Left colon (tissue), 2 donors: ENCODE measurements at regions not wholly inside any gene's neighbourhood (a gene's known extent, or its start where the extent isn't known, plus 50 kb on each side); places are given as distances from the start of the nearest gene placed in this dataset.

Experiments used
- ATAC-seq: fragments of 200-7000 bp; cut with Tn5 transposase; one replicate; pipeline ENCODE4 v1.9.1; 2020; ENCODE audit warnings: mild to moderate bottlenecking, moderate library complexity
- DNase-seq, 2 donors: peaks; one replicate each; pipeline ENCODE4 v3.0.0-alpha.2; 2020
- intact Hi-C, 2 donors: fragments of 100-400 bp; cut with DNase I in 1 of 2; cut with micrococcal nuclease in 1 of 2; formaldehyde crosslinking; loops; one replicate each; pipeline versions ENCODE4 v1.11.2 to v1.14.0; 2022; cut with DNase I, micrococcal nuclease
- donor health status: DM: no; HTN: no; CAD: no.
- donor health status: DM: yes; HTN: yes; CAD: no.

DNA sequence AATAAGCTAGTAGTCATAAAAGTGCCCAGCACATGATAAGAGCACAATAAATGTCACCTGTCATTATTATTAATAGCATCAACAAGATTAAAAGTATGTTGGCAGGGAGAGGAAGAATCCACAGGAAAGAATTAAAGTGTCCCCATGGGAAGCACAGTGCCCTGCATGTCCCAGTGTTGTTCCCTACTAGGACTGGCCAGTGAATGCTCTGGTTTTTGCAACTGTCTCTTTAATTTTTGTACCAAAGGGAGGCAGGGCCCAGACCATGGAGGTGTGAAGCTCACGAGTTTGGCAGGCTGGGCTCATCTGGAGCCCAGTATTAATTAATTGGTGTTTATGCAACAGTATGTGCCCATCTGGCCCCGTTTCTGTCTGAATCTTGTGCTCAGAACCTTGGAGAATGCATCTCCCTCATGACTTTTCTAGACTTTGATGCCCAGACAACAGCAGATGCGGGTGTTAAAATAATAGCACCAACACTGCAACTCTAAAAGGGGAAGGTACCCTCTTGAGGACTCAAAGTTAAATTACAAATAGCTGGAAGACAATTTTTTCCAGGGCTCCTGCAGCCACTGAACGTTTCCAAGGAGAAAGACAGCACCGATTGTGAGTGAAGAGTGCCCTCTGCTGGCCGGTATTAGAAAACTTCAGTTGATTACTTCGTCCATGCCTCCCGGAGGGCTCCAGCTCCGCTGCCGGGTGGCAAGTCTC, 71.9 kb upstream of the SPATA12 start:
- DNase-seq (peak; percentile 71 to 79), ATAC-seq (peak; percentile 55)
- intact Hi-C loops: loop anchor here (2.0 to 5.0 kb wide), 2 partner anchors 286 kb away; no protein-coding TSS in a partner anchor

- DNase-seq (no peak), ATAC-seq (no peak)
- intact Hi-C loops: loop anchor here in 1 of 2 donors (5.0 kb wide), 1 partner anchor 285 kb away; no protein-coding TSS in a partner anchor
These were observed 73.1 kb upstream of the SPATA12 start for GRCh38 chr3:56987238-56987895.

- ATAC-seq (no peak), DNase-seq (no peak)
- intact Hi-C loops: loop anchor here in 1 of 2 donors (5.0 kb wide), 1 partner anchor 284 kb away; no protein-coding TSS in a partner anchor
These were observed 74.1 kb upstream of the SPATA12 start for GRCh38 chr3:56986347-56986746.

DNA sequence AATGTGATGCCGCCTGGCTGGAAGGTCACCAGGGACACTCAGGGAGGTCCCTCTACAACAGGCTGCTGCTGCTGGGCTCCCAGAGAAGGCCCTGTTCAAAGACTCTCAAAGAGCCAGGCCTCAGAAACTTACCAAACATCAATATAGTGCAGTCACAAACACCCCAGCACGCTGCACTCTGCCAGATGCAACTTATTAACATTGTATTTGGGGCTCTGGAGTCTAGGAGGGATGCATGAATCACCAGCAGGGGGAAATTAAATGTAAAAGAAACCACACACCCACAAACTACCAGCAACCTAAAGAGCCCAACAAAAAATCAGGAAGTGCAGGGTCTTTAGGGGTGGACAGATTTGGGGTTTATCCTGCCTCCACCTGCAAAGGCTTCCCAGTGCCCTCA, 74.6 kb upstream of the SPATA12 start:
- ATAC-seq (no peak), DNase-seq (no peak)
- intact Hi-C loops: loop anchor here in 1 of 2 donors (5.0 kb wide), 1 partner anchor 284 kb away; no protein-coding TSS in a partner anchor

DNA sequence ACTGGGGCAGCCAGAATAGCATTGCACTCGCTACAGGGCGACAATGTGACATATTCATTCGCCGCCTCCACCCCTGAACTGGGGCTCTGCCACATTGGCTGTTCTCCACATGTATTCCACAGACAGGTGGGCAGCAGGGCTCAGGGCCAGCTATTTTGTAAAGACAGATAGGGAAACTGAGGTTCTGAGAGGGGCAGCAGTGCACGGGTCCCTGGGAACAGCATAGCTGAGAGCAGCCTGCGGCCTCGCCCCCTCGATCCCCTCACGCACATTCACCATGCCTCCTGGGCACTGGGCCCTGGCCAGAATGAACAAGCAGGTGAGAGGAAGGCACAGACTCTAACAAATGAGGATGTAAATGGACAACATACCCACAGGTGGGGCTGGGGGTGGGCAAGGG, 75.0 kb upstream of the SPATA12 start:
- ATAC-seq (no peak), DNase-seq (no peak)
- intact Hi-C loops: loop anchor here in 1 of 2 donors (5.0 kb wide), 1 partner anchor 283 kb away; no protein-coding TSS in a partner anchor

DNA sequence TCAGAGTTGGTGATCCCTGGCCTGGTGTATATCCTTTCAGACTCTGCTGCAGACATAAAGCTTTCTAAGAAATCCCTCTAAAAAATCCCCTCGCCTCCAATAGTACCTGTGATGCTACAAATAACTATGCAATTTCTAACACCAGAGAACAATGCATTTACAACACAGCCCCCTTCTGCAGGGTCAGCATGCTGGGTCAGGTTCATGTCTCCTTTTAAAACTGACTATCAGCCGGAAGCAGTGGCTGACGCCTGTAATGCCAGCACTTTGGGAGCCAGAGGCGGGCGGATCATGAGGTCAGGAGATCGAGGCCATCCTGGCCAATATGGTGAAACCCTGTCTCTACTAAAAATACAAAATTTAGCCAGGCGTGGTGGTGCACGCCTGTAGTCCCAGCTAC, 77.0 kb upstream of the SPATA12 start:
- DNase-seq (no peak), ATAC-seq (no peak)
- intact Hi-C loops: no loop called here

DNA sequence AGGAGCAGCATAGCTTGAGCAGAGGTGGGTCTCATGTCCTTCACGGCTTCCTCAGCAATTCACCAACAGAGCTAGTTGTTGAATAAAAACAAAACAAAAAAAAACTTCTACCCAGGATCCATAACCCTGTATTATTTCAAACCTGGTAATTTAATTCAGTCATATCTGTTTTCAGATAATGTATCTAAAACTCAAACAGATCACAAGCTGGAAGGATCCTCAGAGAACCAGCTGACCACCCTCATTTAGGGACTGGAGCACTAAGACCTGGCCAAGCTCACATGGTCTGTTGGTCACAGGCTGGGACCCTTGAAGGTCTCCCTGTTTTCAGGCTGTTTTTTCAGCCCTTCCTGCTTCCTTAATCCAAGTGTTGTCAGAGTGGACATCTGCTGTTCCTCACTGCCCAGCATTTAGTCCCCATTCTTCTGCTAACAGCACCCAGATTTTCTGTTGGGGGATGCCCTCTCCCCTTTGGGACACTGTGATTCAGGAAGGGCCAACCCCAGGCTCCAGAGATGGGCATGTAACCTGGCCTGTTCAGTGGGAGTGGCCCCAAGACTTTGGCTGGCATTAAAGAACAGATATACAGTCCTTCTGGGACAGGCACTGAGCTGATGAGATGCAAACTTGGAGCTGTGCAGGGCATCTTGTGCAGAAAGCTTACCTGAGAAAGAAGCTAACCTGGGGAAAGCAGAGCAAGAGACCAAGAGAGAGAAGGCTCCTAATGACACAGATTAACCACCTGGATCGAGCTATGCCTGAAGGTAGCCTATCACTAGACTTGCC, 78.8 kb upstream of the SPATA12 start:
- intact Hi-C loops: no loop called here
- DNase-seq: no peak
- no peak for ATAC-seq

- ATAC-seq: no peak
- no peak for DNase-seq
- intact Hi-C loops: no loop called here
These were observed 79.6 kb upstream of the SPATA12 start for GRCh38 chr3:56980798-56981390.

- no peak for DNase-seq
- intact Hi-C loops: no loop called here
- ATAC-seq: no peak
These were observed 80.2 kb upstream of the SPATA12 start for GRCh38 chr3:56980243-56980642.

GRCh38 chr3:56979791-56980190, 80.7 kb upstream of the SPATA12 start:
- no peak for ATAC-seq
- intact Hi-C loops: no loop called here
- DNase-seq: no peak

DNA sequence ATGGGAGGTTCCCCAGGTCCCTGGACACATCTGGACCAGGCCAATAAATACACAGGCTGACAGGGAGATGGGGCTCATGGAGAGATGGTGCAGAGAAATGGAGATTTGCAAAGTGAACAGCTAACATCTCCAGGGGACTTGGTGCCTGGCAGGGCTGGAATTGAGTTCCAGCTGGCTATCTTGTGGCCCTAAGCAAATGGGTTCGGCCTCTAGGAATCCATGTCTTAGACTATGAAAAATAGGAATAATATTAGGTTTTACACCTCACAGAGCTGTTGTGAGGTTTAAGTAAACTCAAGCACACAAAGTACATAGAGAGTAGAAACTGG, 82.9 kb upstream of the SPATA12 start:
- no peak for ATAC-seq
- intact Hi-C loops: no loop called here
- no peak for DNase-seq

DNA sequence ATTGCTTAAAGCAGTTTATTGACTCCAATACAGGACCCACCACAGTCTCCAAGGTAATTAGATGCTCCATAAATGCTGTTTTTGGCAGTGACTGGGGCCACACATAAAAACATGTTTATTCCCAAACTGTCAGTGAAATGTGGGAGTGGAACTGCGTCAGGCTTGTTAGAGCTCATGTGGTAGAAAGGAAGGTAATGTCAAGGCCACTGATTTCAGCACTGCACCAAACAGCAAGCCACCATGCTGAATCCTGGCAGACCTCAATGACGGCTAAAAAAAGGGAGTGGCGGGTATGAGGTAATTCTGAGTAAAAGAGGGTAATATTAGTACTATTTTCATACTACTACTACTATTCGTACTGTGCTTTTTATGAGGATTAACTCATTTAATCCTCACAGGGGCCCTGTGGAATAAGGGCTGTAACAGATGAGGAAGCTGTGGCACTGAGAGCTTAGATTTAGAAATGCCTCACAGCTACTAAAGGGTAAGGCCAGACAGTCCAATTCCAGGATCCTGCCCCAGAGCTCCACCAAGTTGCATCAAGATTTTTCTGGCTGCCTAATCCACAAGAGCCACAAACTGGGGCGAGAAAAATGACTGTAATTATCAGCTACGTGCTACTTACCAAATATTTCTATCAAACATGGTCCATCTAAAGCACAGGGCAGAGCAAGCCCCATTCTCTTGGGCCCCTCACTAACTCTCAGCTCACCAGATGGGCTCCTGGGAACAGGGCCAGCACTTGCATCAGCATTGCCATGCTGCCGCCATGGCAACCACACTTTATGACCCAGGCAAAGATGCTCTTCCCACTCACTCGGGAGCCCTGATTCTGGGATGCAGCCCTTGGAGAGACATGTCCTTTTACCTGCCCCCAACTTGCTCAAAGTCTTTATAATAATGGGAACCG, 83.6 kb upstream of the SPATA12 start:
- intact Hi-C loops: no loop called here
- DNase-seq (peak in 1 of 2 donors; percentile 24), ATAC-seq (no peak)

DNA sequence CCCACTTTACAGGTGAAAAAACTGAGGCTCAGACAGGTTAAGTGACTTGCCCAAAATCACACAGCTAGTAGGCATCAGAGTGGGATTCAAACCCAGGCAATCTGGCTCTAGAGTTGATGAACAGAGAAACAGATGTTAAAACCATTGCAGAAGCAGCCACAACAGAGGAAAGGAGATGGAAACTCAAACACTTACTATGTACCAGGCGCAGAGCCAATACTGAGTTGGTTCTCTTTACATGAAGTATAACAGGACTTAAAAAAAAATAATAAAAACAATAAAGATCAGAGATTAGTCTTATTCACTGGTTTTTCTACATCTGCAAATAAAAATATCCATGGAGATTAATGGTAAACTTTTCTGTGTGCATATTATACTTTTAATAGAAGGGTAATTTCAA, 84.9 kb upstream of the SPATA12 start:
- intact Hi-C loops: no loop called here
- ATAC-seq (no peak), DNase-seq (no peak)

DNA sequence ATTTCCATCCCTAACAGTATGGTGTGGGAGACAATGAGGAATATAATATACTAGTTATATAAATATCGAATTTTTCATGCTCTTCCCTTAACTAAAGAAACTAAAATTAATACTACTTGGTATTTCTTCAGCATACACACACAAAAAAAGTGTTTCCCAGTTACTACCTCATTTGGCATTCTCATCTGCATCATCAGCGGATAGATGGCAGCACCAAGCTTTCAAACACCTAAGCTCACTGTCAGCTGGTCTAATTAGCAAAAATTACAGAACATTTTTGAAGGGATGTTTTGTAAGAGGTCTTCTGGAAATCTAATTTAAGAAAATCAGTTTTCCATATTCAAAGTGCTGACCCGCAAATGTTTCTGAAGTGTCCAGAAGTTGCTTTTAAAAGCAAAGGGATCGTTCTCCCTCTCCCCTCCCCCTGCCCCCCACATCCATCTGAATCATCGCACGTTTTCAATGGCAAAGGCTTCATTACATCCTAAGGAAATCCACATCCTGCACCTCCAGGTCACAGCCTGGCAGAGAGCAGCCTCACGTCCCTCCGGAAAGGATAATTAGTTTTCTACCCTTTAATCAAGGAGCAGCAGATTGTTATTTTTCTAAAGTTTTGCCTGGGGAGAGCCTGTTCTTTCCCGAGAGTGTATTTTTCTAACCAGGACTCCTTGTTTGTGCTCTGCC, 86.1 kb upstream of the SPATA12 start:
- intact Hi-C loops: no loop called here
- ATAC-seq (no peak), DNase-seq (no peak)

DNA sequence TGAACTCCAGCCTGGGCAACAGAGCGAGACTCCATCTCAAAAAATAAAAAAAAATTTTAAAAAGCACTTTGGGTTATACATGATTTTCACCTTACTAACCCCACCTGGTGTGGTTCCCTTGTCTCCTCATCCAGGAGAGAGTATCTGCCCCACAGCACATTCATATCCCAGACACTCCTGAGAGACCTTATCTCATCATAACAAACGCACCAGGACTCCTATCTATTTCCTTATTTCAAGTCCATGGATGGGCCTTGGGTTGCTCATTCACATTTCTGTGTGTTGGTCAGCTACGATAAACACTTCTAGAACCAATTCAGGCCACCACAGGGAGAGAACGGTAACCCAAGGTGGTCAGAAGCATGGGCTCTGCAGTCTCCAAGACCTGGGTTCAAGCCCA, 88.6 kb upstream of the SPATA12 start:
- ATAC-seq: no peak

DNA sequence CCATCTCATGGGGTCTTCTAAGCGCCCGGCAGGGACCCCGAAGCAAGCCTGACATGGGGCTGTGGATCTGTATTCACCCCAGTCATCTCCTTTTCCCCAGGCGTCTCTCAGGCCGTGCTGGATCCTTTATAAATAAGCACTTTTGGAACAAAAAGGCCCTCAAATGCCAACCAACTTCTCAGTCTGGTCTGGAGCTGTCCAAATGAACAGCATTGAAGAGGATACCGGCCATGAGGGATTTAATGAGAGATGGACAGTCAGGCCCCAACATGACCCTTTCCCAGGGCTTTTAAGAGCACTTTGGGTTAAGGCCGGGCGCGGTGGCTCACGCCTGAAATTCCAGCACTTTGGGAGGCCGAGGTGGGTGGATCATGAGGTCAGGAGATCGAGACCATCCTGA, 89.2 kb upstream of the SPATA12 start:
- ATAC-seq (no peak), DNase-seq (no peak)
- intact Hi-C loops: no loop called here

More for the DNA sequence above, 88.6 kb upstream of the SPATA12 start:
- intact Hi-C loops: no loop called here
- DNase-seq: no peak

- no peak for ATAC-seq
- intact Hi-C loops: no loop called here
These were observed 90.0 kb upstream of the SPATA12 start for GRCh38 chr3:56970461-56970879.

DNA sequence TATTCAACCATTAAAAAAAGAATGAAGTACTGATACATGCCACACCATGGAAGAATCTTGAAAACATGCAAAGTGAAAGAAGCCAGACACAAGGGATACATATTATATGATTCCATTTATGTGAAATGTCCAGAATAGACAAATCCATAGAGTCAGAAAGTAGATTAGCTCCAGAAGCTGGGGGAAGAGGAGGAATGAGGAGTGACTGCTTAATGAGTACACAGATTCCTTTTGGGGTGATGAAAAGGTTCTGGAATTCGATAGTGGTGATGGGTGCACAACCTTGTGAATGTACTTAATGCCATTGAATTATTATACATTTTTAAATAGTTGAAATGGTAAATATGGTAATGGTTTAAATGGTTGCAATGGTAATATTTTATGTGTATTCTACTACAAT, 90.6 kb upstream of the SPATA12 start:
- no peak for ATAC-seq
- DNase-seq: no peak
- intact Hi-C loops: no loop called here

More at GRCh38 chr3:56970461-56970879, 90.0 kb upstream of the SPATA12 start:
- DNase-seq: no peak
